Calu3 (cell line): ENCODE measurements at regions not wholly inside any gene's neighbourhood (a gene's known extent, or its start where the extent isn't known, plus 50 kb on each side); places are given as distances from the start of the nearest gene placed in this dataset.

Source experiments
- BruUV-seq: library from RNA; stranded (reverse); fragments of 400-500 nt; replicated peaks from 2 replicates; lab custom pipeline; 2021; lab: Mats Ljungman, UMichigan
- CTCF ChIA-PET: fragments of 300-600 bp; sonication (Branson Sonifier 250); formaldehyde crosslinking; loops from one replicate; lab custom pipeline; 2022; ENCODE audit warnings: antibody characterized with exemption; lab: Charles Lee
- DNase-seq: peaks from one replicate; pipeline ENCODE4 v3.0.0; 2022
- H3K27ac Mint-ChIP-seq: one replicate; pipeline ENCODE4 v1.8.0; 2022; ENCODE audit warnings: mixed read lengths; ENCODE audit not compliant: unreplicated experiment
- H3K27me3 Mint-ChIP-seq: one replicate; pipeline ENCODE4 v1.8.0; 2022; ENCODE audit warnings: mixed read lengths; ENCODE audit not compliant: unreplicated experiment
- H3K36me3 Mint-ChIP-seq: one replicate; pipeline ENCODE4 v1.8.0; 2022; ENCODE audit warnings: mild to moderate bottlenecking, moderate library complexity, mixed read lengths; ENCODE audit not compliant: insufficient read depth, unreplicated experiment
- H3K4me1 Mint-ChIP-seq: one replicate; pipeline ENCODE4 v1.8.0; 2022; ENCODE audit warnings: mild to moderate bottlenecking, low read depth, mixed read lengths; ENCODE audit not compliant: unreplicated experiment
- H3K4me3 Mint-ChIP-seq: one replicate; pipeline ENCODE4 v1.8.0; 2022; ENCODE audit warnings: mild to moderate bottlenecking, low read depth, moderate library complexity, mixed read lengths; ENCODE audit not compliant: unreplicated experiment
- H3K9me3 Mint-ChIP-seq: one replicate; pipeline ENCODE4 v1.8.0; 2022; ENCODE audit warnings: low read depth, mixed read lengths; ENCODE audit not compliant: unreplicated experiment
- intact Hi-C: fragments of 100-400 bp; cut with micrococcal nuclease; formaldehyde crosslinking; loops from one replicate; pipeline ENCODE4 v1.10.0; 2022; ENCODE audit not compliant: unreplicated experiment
- TF ChIP-seq, protein P1 (sequence below): fragments of 200-600 bp; IDR thresholded peaks from one replicate; pipeline ENCODE4 v1.8.0; 2022; ENCODE audit warnings: antibody characterized with exemption; ENCODE audit not compliant: unreplicated experiment

DNA sequence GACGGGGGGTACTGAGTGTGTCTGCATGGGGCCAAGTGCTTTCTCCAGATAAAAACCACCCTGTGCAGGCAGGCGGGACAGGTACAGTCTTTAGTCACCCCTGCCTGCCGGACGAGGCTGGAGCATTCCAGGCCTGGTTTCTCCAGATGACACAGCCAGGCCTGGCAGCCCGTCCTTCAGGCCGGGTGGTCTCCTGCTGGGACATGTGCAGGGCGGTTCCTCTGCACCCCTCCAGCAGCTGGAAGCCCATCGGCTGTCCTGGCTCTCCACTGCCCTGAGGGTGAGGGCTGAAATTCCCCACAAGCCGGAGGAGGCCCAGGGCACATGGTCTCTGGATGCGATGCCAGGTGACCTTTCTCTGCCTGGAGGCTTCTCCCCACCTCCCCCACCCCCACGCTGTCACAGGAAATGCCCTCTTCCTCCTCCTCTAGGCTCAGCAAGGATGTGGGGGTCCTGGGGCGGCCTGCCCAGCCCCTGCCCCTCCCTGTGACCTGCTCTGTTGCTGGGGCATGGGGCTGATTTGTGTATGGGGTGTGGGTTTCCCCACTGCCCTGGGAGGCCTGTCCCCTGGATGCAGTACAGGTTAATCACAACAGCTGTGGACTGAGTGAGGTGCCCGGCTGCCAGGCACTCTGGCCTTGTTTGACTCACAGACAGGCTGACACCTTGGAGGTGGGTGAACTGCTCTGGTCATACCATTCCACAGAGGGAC, 110.7 kb upstream of the LRPAP1 start:
- H3K4me1 Mint-ChIP-seq, result no peaks in the 10 kb centered on the region
- H3K27ac Mint-ChIP-seq, result no peak overlapping the region
- CTCF ChIA-PET, result no interaction called here
- no peaks in the 10 kb centered on the region for H3K9me3 Mint-ChIP-seq
- peaks cover 40% of the 10 kb centered on the region for H3K27me3 Mint-ChIP-seq
- TF ChIP-seq, protein P1, sequence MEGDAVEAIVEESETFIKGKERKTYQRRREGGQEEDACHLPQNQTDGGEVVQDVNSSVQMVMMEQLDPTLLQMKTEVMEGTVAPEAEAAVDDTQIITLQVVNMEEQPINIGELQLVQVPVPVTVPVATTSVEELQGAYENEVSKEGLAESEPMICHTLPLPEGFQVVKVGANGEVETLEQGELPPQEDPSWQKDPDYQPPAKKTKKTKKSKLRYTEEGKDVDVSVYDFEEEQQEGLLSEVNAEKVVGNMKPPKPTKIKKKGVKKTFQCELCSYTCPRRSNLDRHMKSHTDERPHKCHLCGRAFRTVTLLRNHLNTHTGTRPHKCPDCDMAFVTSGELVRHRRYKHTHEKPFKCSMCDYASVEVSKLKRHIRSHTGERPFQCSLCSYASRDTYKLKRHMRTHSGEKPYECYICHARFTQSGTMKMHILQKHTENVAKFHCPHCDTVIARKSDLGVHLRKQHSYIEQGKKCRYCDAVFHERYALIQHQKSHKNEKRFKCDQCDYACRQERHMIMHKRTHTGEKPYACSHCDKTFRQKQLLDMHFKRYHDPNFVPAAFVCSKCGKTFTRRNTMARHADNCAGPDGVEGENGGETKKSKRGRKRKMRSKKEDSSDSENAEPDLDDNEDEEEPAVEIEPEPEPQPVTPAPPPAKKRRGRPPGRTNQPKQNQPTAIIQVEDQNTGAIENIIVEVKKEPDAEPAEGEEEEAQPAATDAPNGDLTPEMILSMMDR, result no peak
- DNase-seq, result no peak
- intact Hi-C loops, result no loop called here
- H3K4me3 Mint-ChIP-seq, result no peak overlapping the region
- no peaks in the 10 kb centered on the region for H3K36me3 Mint-ChIP-seq
- BruUV-seq, result no TSS peak

DNA sequence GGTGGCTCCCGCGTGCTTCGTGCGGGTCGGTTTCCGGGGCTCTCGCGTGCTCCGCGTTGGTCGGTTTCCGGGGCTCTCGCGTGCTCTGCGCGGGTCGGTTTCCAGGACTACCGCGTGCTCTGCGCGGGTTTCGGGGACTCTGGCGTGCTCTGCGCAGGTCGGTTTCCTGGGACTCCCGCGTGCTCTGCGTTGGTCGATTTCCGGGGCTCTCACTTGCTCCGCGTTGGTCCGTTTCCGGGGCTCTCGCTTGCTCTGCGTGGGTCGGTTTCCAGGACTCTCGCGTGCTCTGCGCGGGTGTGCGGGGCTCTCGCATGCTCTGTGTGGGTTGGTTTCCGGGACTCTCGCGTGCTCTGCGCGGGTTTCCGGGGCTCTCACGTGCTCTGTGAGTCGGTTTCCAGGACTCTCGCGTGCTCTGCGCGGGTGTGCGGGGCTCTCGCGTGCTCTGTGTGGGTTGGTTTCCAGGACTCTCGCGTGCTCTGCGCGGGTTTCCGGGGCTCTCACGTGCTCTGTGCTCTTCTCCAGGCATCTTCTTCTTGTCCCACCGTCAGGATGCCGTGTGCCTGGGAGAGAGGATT, 109.9 kb upstream of the LRPAP1 start:
- Mint-ChIP-seq H3K9me3 (no peaks in the 10 kb centered on the region), H3K36me3 (peaks cover 3% of the 10 kb centered on the region), H3K4me1 (no peaks in the 10 kb centered on the region), H3K4me3 (no peak overlapping the region), H3K27ac (no peak overlapping the region), H3K27me3 (peaks cover 48% of the 10 kb centered on the region)
- no TSS peak for BruUV-seq
- CTCF ChIA-PET, result no interaction called here
- DNase-seq, result no peak
- TF ChIP-seq, protein P1, result no peak
- intact Hi-C loops, result no loop called here

DNA sequence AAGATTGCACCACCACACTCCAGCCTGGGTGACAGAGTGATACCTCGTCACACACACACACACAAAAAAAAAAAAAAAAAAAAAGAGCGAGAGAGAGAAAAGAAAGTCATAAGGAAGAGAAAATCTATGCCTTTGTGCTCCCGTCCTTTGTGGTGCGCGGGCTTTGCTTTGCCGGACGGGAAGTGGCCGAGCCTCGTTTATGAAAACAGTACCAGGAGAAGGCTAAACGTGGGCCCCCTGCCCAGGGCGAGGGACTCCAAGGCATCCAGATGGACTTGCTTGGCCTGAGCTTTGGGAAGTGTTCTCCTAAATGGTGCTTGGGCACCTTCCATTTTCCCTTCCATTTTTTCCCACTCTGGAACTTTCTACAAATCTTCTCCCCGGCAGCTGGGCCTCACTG, 109.3 kb upstream of the LRPAP1 start:
- H3K4me3 Mint-ChIP-seq, result no peak overlapping the region
- TF ChIP-seq, protein P1, result no peak
- intact Hi-C loops, result no loop called here
- peaks cover 3% of the 10 kb centered on the region for H3K36me3 Mint-ChIP-seq
- no peak overlapping the region for H3K27ac Mint-ChIP-seq
- no TSS peak for BruUV-seq
- H3K9me3 Mint-ChIP-seq, result no peaks in the 10 kb centered on the region
- DNase-seq, result no peak
- H3K27me3 Mint-ChIP-seq, result peaks cover 54% of the 10 kb centered on the region
- no peaks in the 10 kb centered on the region for H3K4me1 Mint-ChIP-seq
- CTCF ChIA-PET, result no interaction called here

DNA sequence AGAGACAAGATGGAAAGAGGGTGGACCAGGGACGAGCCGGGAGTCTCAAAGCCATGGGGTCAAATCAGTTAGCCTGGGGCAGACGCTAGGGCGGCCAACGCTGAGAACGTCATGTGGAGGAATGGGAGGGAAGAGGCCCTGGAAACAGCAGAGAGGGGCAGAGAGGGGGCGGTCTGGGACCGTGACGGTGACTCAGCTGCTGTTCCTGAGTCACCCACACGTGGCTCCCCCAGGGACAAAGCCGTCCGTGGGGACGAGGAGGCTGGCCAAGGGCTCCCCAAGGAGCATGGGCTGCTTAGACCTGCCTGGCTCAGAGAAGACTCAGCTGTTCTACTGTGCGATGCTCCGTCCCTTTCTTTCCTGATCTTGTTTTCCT, 108.4 kb upstream of the LRPAP1 start:
- H3K27me3 Mint-ChIP-seq, result peaks cover 60% of the 10 kb centered on the region
- intact Hi-C loops, result no loop called here
- no peaks in the 10 kb centered on the region for H3K9me3 Mint-ChIP-seq
- no peak overlapping the region for H3K27ac Mint-ChIP-seq
- peaks cover 3% of the 10 kb centered on the region for H3K36me3 Mint-ChIP-seq
- H3K4me3 Mint-ChIP-seq, result no peak overlapping the region
- H3K4me1 Mint-ChIP-seq, result no peaks in the 10 kb centered on the region
- BruUV-seq, result no TSS peak
- TF ChIP-seq, protein P1, result no peak
- DNase-seq, result no peak
- CTCF ChIA-PET, result no interaction called here
